ENCODE measurements at regions not wholly inside any gene's neighbourhood (a gene's known extent, or its start where the extent isn't known, plus 50 kb on each side); places are given as distances from the start of the nearest gene placed in this dataset.
"Not testable (repeated sequence)": the region's sequence is repeated elsewhere in the genome, so short reads cannot be mapped to it uniquely, and the experiment has no call there.

DNA sequence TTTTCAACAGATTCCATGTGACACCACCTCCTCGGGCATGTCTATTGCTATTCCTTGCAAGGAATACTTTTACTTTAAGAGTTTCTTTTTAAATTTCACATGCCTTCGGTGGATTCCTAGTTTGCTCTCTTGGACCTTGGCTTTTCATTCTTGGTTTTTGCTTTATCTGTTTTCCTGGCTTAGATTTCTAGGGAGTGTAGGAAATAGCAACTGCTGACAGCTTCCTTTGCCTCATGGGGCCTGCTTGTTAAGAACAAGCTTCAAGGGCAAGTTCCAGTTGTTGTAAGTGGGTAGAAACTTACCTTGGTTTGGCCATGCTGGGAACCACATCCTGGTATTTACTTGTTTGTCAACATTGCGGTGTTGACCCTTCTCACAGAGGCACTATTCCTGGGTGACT is 348.5 kb downstream of the DMAC1 start:
- TF ChIP-seq, protein P1, sequence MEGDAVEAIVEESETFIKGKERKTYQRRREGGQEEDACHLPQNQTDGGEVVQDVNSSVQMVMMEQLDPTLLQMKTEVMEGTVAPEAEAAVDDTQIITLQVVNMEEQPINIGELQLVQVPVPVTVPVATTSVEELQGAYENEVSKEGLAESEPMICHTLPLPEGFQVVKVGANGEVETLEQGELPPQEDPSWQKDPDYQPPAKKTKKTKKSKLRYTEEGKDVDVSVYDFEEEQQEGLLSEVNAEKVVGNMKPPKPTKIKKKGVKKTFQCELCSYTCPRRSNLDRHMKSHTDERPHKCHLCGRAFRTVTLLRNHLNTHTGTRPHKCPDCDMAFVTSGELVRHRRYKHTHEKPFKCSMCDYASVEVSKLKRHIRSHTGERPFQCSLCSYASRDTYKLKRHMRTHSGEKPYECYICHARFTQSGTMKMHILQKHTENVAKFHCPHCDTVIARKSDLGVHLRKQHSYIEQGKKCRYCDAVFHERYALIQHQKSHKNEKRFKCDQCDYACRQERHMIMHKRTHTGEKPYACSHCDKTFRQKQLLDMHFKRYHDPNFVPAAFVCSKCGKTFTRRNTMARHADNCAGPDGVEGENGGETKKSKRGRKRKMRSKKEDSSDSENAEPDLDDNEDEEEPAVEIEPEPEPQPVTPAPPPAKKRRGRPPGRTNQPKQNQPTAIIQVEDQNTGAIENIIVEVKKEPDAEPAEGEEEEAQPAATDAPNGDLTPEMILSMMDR (IDR thresholded peaks at IDR 0.05; ENCODE audit: insufficient read depth, low read length): no peak
- DNase-seq (ENCODE audit: low read depth): no peak
- no peak overlapping the region for H3K4me3 ChIP-seq (ENCODE audit: low read depth, low read length)

DNA sequence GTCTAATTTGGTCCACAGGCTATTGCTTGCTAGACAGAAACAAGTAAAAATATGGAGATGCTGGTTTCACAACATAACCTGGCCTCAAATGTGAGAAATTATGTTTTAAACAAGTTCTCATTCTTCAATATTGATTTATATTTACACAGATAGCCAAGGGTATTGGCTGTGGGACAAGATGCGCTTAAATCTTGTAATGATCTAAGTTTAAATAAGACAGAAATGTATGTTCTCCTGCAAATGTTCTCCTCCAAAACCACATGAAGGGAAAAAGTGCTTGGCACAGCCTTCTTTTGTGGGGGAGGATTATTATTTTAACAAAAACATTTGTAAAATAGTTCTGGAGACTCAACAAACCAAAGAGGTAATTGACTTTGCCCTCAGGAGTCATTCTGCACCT is 356.0 kb downstream of the DMAC1 start:
- no peak for DNase-seq (ENCODE audit: low read depth)
- H3K4me3 ChIP-seq (ENCODE audit: low read depth, low read length): no peak overlapping the region
- TF ChIP-seq, protein P1 (IDR thresholded peaks at IDR 0.05; ENCODE audit: insufficient read depth, low read length): no peak

DNA sequence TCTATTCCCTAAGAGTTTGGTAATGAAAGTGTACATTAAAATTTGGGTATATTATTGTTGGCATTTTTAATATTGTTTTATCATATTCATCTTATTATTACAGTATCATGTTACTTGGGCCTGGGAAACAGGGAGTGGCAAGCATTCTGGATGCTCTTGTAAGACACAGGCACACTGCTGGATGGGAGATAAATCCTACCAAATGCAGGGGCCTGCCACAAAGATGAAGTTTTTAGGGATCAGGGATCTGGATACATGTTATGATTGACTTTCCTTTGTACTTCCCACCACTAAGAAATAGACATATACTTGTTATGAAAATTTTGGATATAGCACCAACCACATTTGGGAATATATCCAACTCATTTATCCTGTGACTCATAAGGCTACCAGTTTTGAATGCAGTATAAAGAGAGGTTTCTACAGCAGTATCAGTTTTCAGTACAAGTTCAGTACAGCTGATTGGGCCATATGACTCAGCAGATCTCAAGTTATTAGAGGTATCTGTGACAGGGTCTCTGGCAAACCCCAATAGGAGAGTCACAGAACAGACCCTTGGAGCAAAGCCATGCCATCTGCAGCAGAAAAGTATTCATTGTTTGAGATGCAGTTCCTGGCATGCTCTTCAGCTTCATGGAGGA is 360.1 kb downstream of the DMAC1 start:
- DNase-seq (ENCODE audit: low read depth): peak; percentile 28
- TF ChIP-seq, protein P1 (IDR thresholded peaks at IDR 0.05; ENCODE audit: insufficient read depth, low read length): no peak
- H3K4me3 ChIP-seq (ENCODE audit: low read depth, low read length): no peak overlapping the region

DNA sequence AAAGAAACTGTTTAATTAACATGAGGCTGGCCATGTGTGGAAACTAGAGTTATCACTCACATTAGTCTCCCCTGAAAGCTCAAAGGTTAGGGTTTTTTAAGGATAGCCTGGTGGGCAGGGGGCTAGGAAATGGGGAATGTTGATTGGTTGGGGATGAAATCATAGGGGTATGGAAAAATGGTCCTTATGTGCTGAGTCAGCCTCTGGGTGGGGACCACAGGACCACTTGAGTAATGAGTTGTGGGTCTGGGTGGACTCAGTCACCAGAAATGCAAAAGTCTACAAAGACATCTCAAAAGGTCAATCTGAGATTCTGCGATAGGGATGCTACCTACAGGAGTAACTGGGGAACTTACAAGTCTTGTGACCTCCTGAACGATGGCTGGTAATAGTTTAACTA is 362.8 kb downstream of the DMAC1 start:
- TF ChIP-seq, protein P1 (IDR thresholded peaks at IDR 0.05; ENCODE audit: insufficient read depth, low read length): no peak
- no peak overlapping the region for H3K4me3 ChIP-seq (ENCODE audit: low read depth, low read length)
- DNase-seq (ENCODE audit: low read depth): no peak

DNA sequence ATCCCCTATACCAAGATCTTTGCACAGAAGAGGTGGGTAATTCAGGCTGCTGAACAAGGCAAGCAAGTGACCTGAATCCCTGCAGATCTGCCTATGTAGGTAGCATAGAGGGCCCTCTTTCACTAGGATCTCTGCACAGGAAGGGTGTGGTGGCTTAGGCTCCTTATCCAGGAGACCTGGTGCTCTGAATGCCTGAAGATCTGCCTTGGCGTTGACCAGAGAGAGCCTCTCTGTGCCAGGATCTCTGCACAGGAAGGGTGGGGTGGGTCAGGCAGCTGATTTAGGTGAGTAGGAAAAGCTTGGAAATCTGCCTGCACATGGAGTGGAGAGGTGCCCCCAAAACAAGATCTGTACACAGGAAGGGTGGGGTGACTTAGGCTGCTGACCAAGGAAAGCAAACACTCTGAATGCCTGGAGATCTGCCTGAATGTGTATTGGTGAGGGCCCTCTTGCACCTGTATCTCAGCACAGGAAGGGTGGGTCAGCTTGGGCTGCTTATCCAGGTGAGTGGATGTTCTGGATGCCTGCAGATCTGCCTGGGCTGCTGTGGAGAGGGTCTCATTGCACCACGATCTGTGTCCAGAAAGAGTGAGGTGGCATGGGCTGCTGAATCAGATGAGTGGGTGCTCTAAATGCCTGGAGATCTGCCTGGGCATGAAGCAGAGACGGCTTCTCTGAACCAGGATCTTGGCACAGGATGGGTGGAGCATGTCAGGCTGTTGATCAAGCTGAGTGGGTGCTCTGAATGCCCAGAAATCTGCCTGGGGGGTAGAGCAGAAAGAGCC is 365.9 kb downstream of the DMAC1 start:
- H3K4me3 ChIP-seq (ENCODE audit: low read depth, low read length): no peak overlapping the region
- TF ChIP-seq, protein P1 (IDR thresholded peaks at IDR 0.05; ENCODE audit: insufficient read depth, low read length): no peak
- DNase-seq (ENCODE audit: low read depth): no peak

DNA sequence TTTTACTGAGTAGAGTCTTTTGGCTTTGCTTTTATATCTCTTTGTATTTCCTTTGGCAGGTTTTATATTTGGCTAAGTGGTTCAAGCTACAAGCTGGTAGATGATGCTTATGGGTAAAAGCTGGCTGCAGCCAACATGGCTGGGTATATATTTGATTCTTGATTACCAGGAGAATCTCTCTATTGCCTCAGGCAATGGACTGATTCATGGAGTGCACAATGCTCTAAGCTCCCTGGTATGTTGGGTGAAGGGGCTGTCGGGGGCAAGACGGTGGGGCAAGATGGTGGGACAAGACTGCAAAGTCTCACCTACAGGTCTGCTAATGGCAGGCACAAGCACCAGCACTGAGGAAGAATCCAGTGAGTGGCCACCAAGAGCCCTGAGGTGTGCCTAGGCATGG is 366.6 kb downstream of the DMAC1 start:
- DNase-seq (ENCODE audit: low read depth): no peak
- H3K4me3 ChIP-seq (ENCODE audit: low read depth, low read length): no peak overlapping the region
- TF ChIP-seq, protein P1 (IDR thresholded peaks at IDR 0.05; ENCODE audit: insufficient read depth, low read length): no peak

DNA sequence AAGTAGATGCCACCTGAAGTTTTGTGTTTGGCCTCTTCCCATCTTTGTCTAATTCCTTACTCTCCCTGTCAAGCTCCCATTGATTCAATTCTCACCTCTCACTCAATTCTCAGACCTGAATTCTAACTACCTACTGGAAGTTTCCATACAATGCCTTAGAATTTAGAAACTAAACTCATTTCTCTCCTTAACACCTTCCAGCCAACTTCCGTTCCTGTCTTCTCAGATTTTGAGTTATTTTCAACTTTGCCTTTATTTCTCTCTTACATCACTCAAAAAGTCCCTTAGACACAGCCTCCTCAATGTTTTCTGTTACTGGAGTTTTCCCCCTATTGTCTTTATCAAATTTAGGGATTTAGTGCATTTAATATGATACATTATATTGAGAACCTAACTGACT is 382.2 kb downstream of the DMAC1 start:
- not testable (repeated sequence) for DNase-seq (ENCODE audit: low read depth); H3K4me3 ChIP-seq (ENCODE audit: low read depth, low read length)

Data from fibroblast of the aortic adventitia (primary cell).